GM19023 (cell line): ENCODE measurements at regions not wholly inside any gene's neighbourhood (a gene's known extent, or its start where the extent isn't known, plus 50 kb on each side); places are given as distances from the start of the nearest gene placed in this dataset.
"Not testable (repeated sequence)": the region's sequence is repeated elsewhere in the genome, so short reads cannot be mapped to it uniquely, and the experiment has no call there.

ENCODE experiments used
- ATAC-seq: cut with Tn5 transposase; IDR thresholded peaks from one replicate; pipeline ENCODE4 v1.9.1; 2021; ENCODE audit warnings: mild to moderate bottlenecking, moderate library complexity; ENCODE audit not compliant: unreplicated experiment

DNA sequence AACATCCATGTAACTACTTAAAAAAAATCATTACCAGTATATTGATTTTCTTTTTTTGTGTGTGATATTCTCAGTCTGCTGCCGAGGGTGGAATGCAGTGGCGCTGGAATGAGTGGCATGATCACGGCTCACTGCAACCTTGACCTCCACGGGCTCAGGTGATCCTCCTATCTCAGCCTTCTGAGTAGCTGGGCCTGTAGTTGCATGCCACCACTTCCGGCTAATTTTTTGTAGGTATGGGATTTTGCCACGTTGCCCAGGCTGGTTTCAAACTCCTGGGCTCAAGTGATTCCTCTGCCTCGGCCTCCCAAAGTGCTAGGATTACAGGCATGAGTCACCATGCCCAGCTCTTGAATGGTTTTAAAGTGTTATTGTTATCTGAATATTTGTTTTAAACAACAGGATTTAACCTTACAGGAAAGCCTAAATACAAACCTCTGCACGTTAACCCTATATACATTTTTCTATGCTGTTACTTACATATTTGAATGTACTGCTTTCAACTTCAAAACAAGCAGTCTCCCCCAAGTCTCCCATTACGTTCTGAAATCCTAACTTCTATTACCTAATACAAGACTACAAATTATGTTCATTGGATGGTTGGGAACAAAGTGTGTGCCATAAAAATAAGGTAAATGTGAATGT is 61.7 kb downstream of the KPNA2 start:
- no peak for ATAC-seq

DNA sequence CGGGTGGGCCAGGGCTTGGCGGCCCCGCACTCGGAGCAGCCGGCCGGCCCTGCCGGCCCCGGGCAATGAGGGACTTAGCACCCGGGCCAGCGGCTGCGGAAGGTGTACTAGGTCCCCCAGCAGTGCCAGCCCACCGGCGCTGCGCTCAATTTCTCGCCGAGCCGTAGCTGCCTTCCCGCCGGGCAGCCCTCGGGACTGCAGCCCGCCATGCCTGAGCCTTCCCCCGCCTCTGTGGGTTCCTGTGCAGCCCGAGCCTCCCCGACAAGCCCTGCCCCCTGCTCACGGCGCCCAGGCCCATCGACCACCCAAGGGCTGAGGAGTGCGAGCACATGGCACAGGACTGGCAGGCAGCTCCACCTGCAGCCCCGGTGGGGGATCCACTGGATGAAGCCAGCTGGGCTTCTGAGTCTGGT is 63.8 kb downstream of the KPNA2 start:
- ATAC-seq = not testable (repeated sequence)

GRCh38 chr17:68100000-68100641 is 64.6 kb downstream of the KPNA2 start:
- no peak for ATAC-seq

DNA sequence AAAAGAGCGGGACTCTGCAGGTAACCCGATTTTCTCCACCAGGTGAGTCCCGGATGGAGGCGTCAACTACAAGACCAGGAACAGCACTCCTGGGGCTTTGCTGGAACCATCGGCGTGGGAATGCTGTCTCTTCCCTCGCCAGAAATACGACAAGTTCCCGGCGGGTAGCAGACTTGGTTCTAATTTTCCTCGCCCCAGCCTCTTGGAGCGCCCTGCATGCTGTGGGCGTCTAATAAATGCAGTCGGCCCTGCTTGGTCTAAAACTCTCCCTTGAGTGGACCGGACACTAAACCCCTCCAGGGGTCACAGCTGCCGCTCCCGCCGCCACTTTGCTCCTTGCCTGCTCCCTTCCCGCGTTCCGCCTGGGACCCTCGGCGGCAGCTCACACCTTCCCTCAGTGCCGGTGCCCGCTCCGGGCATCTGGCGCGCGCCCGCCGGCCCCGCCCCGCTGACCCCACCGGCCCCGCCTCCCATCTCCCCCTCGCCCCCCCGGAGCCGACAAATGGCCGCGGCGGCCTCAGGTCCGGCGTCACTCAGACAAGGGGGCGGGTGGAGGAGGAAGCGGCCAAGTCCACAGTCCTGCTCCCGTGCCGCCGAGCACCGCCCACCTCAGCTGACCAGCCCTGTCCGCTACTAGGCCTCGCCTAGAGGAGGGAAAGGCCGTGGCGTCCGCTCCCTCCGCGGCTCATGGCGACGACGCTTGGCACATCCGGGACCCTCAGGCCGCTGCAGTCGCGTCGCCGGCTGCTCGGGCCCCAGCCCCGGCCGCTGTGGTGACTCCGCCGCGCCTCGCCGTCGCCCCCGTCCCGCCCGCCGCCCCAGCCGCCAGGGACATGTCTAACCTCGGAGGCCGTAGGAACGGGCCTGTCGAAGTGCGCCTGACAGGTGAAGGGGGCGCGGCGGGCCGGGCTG is 65.8 kb downstream of the KPNA2 start:
- peak; percentile 90 for ATAC-seq

DNA sequence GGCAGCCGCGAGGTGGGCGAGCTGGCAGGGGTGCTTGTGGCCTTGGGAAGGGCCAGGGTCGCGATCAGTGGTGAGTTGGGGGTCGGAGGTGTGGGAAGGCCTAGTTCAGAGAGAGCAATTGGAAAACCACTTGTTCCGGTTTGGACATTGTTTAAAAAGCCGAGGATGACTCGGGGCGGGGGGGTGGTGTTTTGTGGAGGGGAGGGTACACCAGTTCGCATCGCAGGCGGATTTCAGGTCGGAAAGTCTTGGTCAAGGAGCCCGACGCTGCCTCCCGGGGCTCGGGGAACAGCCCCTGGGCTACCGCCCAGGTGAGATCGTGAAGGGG is 66.4 kb downstream of the KPNA2 start:
- no peak for ATAC-seq

DNA sequence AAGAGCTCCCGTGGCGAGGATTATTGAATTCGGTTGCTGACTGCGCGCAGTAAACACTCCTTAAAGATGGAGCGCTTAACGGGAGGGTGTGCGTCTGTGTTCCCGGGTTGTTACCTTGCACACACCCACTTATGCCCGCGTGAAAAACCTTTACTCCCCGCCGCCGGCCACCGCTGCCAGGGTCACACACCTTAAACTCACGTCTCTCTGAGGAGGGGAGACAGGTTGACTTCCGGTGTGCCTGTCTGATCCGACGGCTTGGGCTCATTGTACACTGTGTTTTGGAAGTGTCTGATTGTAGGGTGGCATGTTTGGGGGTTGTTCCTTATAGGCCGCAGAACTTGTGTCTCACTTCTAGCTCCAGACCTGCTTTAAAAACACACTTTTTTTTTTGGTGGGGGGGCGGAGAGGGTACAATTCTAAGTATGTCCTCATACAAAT is 66.8 kb downstream of the KPNA2 start:
- ATAC-seq = no peak

GRCh38 chr17:68103148-68103547 is 67.6 kb downstream of the KPNA2 start:
- ATAC-seq = no peak

DNA sequence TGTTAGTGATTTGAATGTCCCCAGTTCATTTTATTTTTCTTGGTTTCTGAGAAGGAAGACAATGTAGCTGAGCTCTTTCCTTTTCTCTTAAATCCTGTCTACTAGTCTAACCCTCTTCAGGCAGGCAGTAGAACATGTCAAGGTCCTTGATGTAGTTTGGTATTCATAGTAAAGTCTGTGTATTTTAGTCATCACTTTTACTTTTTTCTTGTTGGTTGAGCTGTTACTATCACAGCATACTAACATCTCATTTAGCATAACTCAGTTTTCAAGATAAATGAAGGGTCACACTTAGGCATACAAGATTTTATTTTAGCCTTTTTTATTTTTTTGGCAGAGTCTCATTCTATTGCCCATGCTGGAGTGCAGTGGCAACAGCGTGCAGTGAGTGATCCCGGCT is 70.5 kb downstream of the KPNA2 start:
- ATAC-seq = no peak

GRCh38 chr17:68107373-68107772 is 71.8 kb downstream of the KPNA2 start:
- no peak for ATAC-seq

DNA sequence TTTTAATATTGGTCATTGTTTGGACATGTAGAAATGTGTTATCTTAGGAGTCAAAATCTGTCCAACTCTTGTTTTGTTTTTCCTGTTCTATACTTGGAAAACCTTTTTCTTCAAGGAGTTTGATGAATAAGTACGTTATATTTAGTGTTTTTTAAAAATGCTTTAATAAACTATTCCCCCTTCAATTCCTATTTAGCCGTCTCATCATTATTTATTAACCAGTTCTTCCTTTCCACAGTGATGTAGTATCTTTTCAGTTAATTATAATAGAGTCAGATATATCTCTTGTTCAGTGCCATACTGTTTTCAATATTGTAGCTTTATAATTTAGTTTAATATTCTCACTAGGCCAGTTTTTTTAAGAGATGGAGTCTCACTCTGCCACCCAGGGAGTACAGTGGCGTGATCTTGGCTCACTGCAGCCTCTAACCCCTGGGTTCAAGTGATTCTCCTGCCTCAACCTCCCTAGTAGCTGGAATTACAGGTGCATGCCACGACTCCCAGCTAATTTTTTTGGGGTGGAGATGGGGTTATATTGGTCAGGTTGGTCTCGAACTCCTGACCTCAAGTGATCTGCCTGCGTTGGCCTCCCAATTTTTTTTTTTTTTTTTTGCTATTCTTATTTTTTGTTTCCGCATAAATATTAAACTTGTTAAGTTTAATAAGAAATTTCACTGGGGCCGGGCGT is 72.9 kb downstream of the KPNA2 start:
- ATAC-seq = no peak

GRCh38 chr17:68109404-68109803 is 73.9 kb downstream of the KPNA2 start:
- not testable (repeated sequence) for ATAC-seq

GRCh38 chr17:68116211-68116610 is 80.7 kb downstream of the KPNA2 start:
- ATAC-seq = not testable (repeated sequence)

GRCh38 chr17:68122587-68122986 is 87.1 kb downstream of the KPNA2 start:
- no peak for ATAC-seq

DNA sequence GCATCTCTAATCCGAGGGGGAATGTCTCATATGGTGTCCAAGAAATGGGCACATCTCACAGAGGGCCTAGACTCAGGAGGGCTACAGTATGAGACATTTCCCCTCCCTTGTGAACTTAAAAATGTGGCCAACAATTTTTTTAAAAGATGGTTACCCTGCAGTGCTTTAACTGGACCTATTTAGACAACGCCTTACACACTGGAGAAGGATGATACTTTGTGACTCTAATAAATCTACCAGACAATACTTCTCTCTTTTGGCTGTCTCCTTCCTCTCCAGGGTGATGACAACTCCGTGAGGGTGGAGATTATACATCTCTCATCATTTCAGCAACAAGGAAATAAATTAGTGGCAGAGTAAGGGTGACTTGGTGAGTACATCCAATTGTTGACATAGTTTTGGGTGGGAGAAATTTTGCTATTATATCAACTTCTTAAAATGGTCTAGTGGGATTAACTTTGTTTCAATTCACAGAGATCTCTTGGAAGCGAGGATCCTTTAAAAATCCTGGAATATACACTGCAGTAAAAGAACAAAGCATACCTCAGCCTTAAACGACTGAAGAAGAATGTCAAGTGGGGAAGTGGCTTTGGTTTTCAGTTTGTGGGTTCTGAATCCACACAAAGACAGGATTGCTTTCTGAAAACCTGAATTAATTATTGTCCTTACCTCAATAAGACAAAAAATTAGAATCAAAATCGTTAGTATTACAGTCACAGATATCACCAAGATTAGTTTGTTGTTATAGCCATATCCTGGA is 89.8 kb downstream of the KPNA2 start:
- ATAC-seq = no peak

DNA sequence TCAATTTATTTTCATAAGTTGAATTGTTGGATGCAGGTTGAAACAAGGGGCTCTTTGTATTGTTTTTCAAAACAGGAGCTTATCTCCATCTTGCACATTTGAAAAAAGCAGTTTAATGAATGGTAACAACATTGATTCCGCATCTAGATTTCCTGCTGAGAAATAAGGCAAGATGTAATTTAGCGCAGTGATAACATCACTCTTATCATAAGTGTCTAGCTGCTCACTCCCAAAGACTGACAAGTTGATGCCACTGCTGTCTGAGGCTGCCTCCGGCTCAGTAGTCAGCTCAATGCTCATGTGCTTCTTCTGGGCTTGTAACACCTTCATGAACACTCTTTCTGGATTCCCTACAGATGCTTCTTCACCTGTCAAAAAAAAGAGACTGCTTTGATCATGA is 92.4 kb downstream of the KPNA2 start:
- no peak for ATAC-seq

- no peak for ATAC-seq
Measured at GRCh38 chr17:68131456-68131855, 95.9 kb downstream of the KPNA2 start.

DNA sequence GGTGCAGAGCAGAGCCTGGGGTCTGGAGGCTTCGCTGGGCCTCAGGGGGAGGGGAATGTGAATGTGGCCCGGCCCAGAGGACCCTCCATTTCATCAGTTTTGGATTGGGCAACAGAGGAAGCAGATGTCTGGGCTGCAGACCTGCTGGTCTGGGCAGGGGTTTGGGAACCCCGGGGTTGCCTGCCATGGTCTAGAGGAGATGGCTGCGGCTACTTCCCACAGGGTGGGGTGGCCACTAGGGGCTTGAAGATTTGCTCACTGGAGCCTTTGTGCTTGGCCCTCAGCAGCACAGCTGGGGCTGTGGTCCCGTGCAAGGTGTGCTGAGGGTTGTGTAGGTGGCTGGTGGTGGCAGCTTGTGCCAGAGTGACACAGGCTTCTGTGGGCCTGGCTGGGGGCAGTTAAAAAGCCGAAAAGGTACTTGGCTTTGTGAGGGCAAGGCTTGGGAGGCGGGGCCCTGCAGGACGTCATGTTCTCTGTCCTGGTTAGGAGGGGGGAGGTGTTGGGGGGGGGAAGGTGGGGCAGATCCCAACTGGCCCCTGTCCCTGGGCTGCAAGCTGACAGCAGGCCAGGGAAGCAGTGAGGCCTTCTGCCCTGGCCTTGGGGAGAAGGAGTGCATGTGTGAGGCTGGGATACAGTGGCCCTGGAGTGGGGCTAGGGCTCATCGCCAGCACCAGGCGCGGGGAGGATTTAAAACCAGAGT is 98.0 kb downstream of the KPNA2 start:
- ATAC-seq = no peak

DNA sequence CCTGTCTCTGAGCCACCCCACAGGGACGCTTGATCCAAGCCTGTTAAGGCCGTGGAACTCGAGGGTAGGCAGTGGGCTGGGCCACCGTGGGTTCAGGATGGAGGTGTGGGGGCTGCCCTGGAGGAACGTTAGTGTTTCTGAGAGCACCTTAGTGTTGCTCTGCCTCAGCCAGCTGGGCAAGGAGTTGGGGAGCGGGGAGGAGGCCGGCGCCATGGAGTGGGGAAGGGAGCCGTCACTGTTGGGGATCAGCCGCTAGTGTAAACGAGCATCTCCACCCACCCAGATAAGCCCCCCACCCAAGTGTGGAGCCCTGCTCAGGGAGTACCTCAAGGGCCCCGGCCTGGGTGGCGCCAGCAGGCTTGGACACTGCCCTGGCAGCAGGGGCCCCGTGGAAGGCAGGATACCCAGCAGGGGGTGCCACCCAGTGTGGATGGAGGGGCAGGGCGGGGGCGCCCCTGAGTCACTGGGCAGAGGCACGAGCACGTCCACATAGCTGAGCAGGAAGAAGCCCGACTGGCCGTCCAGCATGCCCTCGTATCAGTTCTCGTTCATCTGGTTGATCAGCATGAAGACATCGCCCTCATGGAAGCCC is 98.6 kb downstream of the KPNA2 start:
- ATAC-seq = no peak

GRCh38 chr17:68134731-68135130 is 99.2 kb downstream of the KPNA2 start:
- ATAC-seq = no peak
